Pancreas (tissue), 10 donors: ENCODE measurements at regions not wholly inside any gene's neighbourhood (a gene's known extent, or its start where the extent isn't known, plus 50 kb on each side); places are given as distances from the start of the nearest gene placed in this dataset.

Source experiments
- ATAC-seq, 4 donors: fragments of 200-7000 bp; cut with Tn5 transposase; one replicate each; pipeline versions ENCODE4 v1.8.0 to v1.9.1; 2020; ENCODE audit warnings: mild to moderate bottlenecking in 4 of 4, moderate library complexity in 4 of 4
- DNase-seq, 6 donors: peaks; one replicate each; pipeline ENCODE4 v3.0.0-alpha.2; 2020
- FAIRE-seq: peaks from 2 replicates; lab custom pipeline; 2012; peaks lifted over from hg19 to GRCh38; lab: Jason Lieb, UNC
- H3K27ac ChIP-seq, 4 donors: fragments of 200-600 bp; sonication (generic); 1 replicate in 3 of 4; 2 replicates in 1 of 4; pipeline versions ENCODE4 v1.5.0 to v1.8.0; 2020
- H3K27me3 ChIP-seq, 4 donors: fragments of 200-600 bp; one replicate each; pipeline ENCODE4 v1.8.0; 2021
- H3K36me3 ChIP-seq, 3 donors: fragments of 200-600 bp; sonication (generic) in 1 of 3; one replicate each; pipeline versions ENCODE4 v1.5.0 to v1.8.0; 2020 to 2021
- H3K4me1 ChIP-seq, 3 donors: fragments of 200-600 bp; one replicate each; pipeline ENCODE4 v1.8.0; 2021
- H3K4me3 ChIP-seq, 4 donors: fragments of 200-600 bp; sonication (generic) in 2 of 4; one replicate each; pipeline versions ENCODE4 v1.5.0 to v1.8.0; 2020 to 2021
- H3K9me3 ChIP-seq, 4 donors: fragments of 200-600 bp; one replicate each; pipeline ENCODE4 v1.8.0; 2021
- WGBS, 2 donors: extraction: QIAGEN DNeasy Blood & Tissue Kit; methylation state at CpG; one replicate each; pipeline ENCODE4 v1.1.7; 2013; 5-methylcytosine and 5-hydroxymethylcytosine counted together
- intact Hi-C, 3 donors: fragments of 100-400 bp; cut with DNase I; formaldehyde crosslinking; loops; one replicate each; pipeline versions ENCODE4 v1.11.1 to v1.14.2; 2022
- TF ChIP-seq, protein P1 (sequence below), 4 donors: fragments of 200-600 bp; sonication (generic) in 3 of 4; IDR thresholded peaks; one replicate each; pipeline versions ENCODE4 v1.5.0 to v1.8.0; 2021; ENCODE audit warnings: antibody characterized with exemption in 4 of 4
- donor health status: healthy with polysubstance abuse.
- donor health status: DM: no; HTN: no; CAD: no; lungs with moderate emphysema.
- donor health status: DM: no; HTN: no; CAD: no.
- donor health status: control.
- donor health status: control.
- donor health status: Bipolar disorder and iron deficiency.
- donor health status: DM: yes; HTN: yes; CAD: no.
- donor health status: DM: no; HTN: no; CAD: no.
- donor health status: DM: no; HTN: no; CAD: no.
- donor health status: DM: yes; HTN: yes; CAD: no.

DNA sequence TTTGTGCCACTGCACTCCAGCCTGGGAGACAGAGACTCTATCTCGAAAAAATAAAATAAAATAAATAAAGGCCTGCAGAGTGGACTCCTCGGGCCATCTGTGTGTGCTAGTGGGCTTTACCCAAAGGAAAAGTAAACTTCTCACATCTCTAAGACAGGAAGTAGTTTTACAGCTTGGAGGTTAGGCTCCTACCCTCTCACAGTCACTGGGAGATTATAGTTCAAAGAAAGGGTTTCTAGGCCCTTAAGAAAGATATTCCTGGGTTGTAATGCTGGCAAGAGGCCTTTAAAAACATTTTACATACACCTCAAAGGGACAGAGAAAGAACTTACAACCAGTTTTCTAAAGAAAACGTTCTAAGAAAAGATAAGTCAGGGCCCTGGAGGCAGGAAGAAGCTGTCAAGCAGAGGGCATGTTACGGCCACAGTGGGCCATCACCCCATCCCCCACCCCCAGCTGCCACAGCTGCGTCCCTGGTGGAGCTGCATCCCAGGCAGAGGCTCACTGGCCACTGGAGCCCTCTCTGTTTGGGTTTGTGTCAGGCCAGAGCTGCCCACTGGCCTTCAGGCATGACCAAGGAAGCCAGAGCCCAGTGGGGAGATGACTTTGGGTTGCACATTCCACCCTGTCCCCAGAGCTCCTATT, 78.1 kb upstream of the CDK20 start:
- TF ChIP-seq, protein P1, sequence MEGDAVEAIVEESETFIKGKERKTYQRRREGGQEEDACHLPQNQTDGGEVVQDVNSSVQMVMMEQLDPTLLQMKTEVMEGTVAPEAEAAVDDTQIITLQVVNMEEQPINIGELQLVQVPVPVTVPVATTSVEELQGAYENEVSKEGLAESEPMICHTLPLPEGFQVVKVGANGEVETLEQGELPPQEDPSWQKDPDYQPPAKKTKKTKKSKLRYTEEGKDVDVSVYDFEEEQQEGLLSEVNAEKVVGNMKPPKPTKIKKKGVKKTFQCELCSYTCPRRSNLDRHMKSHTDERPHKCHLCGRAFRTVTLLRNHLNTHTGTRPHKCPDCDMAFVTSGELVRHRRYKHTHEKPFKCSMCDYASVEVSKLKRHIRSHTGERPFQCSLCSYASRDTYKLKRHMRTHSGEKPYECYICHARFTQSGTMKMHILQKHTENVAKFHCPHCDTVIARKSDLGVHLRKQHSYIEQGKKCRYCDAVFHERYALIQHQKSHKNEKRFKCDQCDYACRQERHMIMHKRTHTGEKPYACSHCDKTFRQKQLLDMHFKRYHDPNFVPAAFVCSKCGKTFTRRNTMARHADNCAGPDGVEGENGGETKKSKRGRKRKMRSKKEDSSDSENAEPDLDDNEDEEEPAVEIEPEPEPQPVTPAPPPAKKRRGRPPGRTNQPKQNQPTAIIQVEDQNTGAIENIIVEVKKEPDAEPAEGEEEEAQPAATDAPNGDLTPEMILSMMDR (IDR thresholded peaks at IDR 0.05), result no peak
- intact Hi-C loops, result no loop called here
- no peak for FAIRE-seq
- DNase-seq, result no peak
- H3K27me3 ChIP-seq, result no peaks in the 10 kb centered on the region
- H3K4me1 ChIP-seq, result no peaks in the 10 kb centered on the region
- no peak for ATAC-seq
- H3K27ac ChIP-seq, result no peak overlapping the region
- H3K9me3 ChIP-seq, result no peaks in the 10 kb centered on the region
- H3K36me3 ChIP-seq, result no peaks in the 10 kb centered on the region
- WGBS, 2 donors, result 45 to 62% methylated on average over 5 of the region's 5 CpGs
- no peak overlapping the region for H3K4me3 ChIP-seq

DNA sequence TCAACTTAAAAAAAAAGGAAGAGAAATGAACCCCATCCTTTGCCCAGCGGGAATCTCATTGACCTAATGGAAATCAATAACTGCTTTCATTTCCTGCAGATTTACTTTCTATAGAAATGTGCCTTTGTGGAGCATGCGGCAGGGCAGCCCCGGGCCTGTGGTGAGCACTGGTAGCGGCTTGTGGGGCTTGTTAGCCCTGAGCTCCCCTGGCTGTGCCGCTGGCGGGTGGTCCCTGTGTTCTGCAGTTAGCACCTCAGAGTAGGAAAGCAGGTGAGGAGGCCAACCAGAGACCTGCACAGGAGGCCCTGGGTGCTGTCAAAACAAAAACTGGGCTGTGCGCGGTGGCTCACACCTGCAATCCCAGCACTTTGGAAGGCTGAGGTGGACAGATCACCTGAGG, 76.8 kb upstream of the CDK20 start:
- 91% methylated on average over 8 of the region's 8 CpGs for WGBS, 2 donors
- Histone ChIP-seq H3K4me3 (no peak overlapping the region), H3K4me1 (no peaks in the 10 kb centered on the region), H3K27me3 (no peaks in the 10 kb centered on the region), H3K27ac (no peak overlapping the region), H3K9me3 (no peaks in the 10 kb centered on the region), H3K36me3 (no peaks in the 10 kb centered on the region)
- intact Hi-C loops, result no loop called here
- FAIRE-seq (no peak), DNase-seq (no peak), ATAC-seq (no peak)
- TF ChIP-seq, protein P1 (IDR thresholded peaks at IDR 0.05), result no peak

DNA sequence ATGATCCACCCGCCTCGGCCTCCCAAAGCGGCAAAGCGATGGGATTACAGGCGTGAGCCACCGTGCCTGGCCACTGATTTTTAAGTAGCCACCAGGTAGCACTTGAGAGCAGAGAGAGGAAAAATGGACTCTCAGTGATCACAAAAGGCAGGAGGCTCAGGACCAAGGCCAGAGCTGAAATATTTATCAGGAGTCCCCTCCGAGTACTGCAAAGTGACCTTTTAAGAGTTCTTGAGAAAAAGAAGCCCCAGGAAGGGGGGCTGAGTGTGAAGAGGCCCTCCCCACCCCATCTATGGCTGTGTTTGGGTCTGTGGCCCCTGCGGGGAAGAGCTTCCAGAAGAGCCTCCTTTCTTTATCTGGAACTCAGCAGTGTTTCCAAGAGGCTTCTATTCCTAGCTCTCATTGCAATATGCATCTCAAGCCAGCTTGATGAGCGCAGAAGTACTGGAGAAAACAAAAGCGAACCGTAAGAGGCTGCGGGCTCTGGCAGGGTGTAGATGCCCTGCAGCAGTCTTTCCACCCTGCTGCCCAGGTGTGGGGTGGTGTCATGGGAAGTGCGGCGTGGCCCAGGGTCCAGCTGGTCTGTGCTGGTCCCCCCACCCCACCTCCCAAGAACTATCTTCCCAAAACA, 75.5 kb upstream of the CDK20 start:
- intact Hi-C loops, result no loop called here
- Histone ChIP-seq H3K4me1 (no peaks in the 10 kb centered on the region), H3K4me3 (no peak overlapping the region), H3K36me3 (no peaks in the 10 kb centered on the region), H3K27ac (no peak overlapping the region), H3K9me3 (no peaks in the 10 kb centered on the region), H3K27me3 (no peaks in the 10 kb centered on the region)
- no peak for FAIRE-seq
- ATAC-seq, result no peak
- 91 to 94% methylated on average over 14 of the region's 14 CpGs for WGBS, 2 donors
- no peak for DNase-seq
- TF ChIP-seq, protein P1 (IDR thresholded peaks at IDR 0.05), result no peak

DNA sequence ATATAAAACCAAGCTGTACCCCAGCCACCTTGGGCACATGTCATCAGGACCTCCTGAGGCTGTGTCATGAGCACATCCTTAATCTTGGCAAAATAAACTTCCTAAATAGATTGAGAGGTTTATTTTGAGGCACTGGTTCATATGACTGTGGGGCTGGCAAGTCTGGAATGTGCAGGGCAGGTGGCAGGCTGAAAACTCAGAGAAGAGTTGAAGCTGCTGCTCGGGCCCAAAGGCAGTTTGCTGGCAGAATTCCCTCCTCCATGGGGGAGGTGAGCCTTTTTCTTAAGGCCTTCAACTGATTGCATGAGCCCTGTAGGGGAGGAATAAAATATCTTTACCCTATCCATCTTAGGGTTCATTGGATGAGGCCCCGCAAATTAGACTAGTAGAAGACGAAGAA, 72.2 kb upstream of the CDK20 start:
- no peak for DNase-seq
- no peak for FAIRE-seq
- TF ChIP-seq, protein P1 (IDR thresholded peaks at IDR 0.05), result no peak
- ATAC-seq, result no peak
- Histone ChIP-seq H3K36me3 (no peaks in the 10 kb centered on the region), H3K4me1 (no peaks in the 10 kb centered on the region), H3K4me3 (no peak overlapping the region), H3K27ac (no peak overlapping the region), H3K9me3 (no peaks in the 10 kb centered on the region), H3K27me3 (no peaks in the 10 kb centered on the region)
- intact Hi-C loops, result no loop called here
- WGBS, 2 donors, result 76 to 82% methylated on average over 3 of the region's 3 CpGs

DNA sequence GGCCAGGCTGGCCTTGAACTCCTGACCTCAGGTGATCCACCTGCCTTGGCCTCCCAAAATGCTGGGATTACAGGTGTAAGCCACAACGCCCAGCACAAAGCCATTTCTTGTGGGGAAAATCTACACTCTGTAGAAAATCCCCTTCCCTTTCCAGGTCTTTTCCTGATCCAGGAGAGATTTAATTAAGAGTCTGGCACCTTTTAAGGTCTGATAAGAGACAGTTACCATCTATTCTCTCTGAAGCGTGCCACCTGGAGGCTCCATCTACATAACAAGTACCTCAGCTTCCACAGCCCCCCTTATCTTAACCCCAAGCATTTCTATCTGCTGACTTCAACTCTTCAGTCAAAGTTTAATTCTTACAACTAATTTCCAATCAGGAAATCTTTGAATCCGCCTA, 71.4 kb upstream of the CDK20 start:
- no peaks in the 10 kb centered on the region for H3K27me3 ChIP-seq
- intact Hi-C loops, result no loop called here
- 88 to 92% methylated on average over 3 of the region's 3 CpGs for WGBS, 2 donors
- no peaks in the 10 kb centered on the region for H3K9me3 ChIP-seq
- no peak overlapping the region for H3K4me3 ChIP-seq
- TF ChIP-seq, protein P1 (IDR thresholded peaks at IDR 0.05), result no peak
- DNase-seq (no peak), ATAC-seq (no peak), FAIRE-seq (no peak)
- no peaks in the 10 kb centered on the region for H3K4me1 ChIP-seq
- no peak overlapping the region for H3K27ac ChIP-seq
- H3K36me3 ChIP-seq, result no peaks in the 10 kb centered on the region
